OCI-LY7 (cell line): ENCODE measurements at regions not wholly inside any gene's neighbourhood (a gene's known extent, or its start where the extent isn't known, plus 50 kb on each side); places are given as distances from the start of the nearest gene placed in this dataset.

Source experiments
- BruUV-seq: library from RNA; stranded (reverse); fragments of 400-500 nt; replicated peaks from 2 replicates; lab custom pipeline; 2021; lab: Mats Ljungman, UMichigan
- CTCF ChIA-PET: fragments of 300-600 bp; sonication (Branson Sonifier 250); formaldehyde crosslinking; loops from one replicate; lab custom pipeline; 2022; ENCODE audit warnings: antibody characterized with exemption; ENCODE audit not compliant: unreplicated experiment; lab: Charles Lee
- POLR2A ChIA-PET: fragments of 300-600 bp; sonication (Branson Sonifier 250); formaldehyde crosslinking; loops from one replicate; lab custom pipeline; 2022; ENCODE audit warnings: antibody characterized with exemption; lab: Charles Lee
- DNase-seq: peaks from one replicate; pipeline ENCODE4 v3.0.0-alpha.2; 2015; ENCODE audit warnings: low spot score
- H2AFZ ChIP-seq: fragments of 200-600 bp; sonication (generic), shearing (Covaris generic); 2 replicates; pipeline ENCODE4 v1.6.1; 2014; ENCODE audit warnings: mild to moderate bottlenecking, antibody characterized with exemption, low read length, moderate library complexity
- H3K27ac ChIP-seq: fragments of 200-600 bp; sonication (generic); 2 replicates; pipeline ENCODE4 v1.5.1; 2014; ENCODE audit warnings: mixed run types, low read depth, mild to moderate bottlenecking, moderate library complexity, low read length, inconsistent platforms; ENCODE audit not compliant: poor library complexity, severe bottlenecking
- H3K36me3 ChIP-seq: fragments of 200-600 bp; sonication (generic); 2 replicates; pipeline ENCODE4 v1.6.1; 2014; ENCODE audit warnings: mild to moderate bottlenecking, antibody characterized with exemption, low read length, moderate library complexity, mixed read lengths; ENCODE audit not compliant: insufficient read depth
- H3K4me1 ChIP-seq: fragments of 200-600 bp; sonication (generic); 2 replicates; pipeline ENCODE4 v1.5.1; 2014; ENCODE audit warnings: mild to moderate bottlenecking, low read length; ENCODE audit not compliant: insufficient read depth, poor library complexity, severe bottlenecking
- H3K4me2 ChIP-seq: fragments of 200-600 bp; sonication (generic); 2 replicates; pipeline ENCODE4 v1.6.1; 2014; ENCODE audit warnings: mild to moderate bottlenecking, low read length
- H3K4me3 ChIP-seq: fragments of 200-600 bp; sonication (generic); 2 replicates; pipeline ENCODE4 v1.5.1; 2014; ENCODE audit warnings: mild to moderate bottlenecking, low read depth, low read length; ENCODE audit not compliant: poor library complexity, severe bottlenecking
- H3K79me2 ChIP-seq: fragments of 200-600 bp; sonication (generic); 2 replicates; pipeline ENCODE4 v1.6.1; 2016; ENCODE audit warnings: low read depth, mild to moderate bottlenecking, low read length, moderate library complexity, mixed read lengths; ENCODE audit not compliant: insufficient read depth
- H3K9me2 ChIP-seq: fragments of 200-600 bp; sonication (generic); 2 replicates; pipeline ENCODE4 v1.6.1; 2016; ENCODE audit warnings: mild to moderate bottlenecking, low read length, mixed read lengths; ENCODE audit not compliant: insufficient read depth
- H3K9me3 ChIP-seq: fragments of 200-600 bp; sonication (generic); 2 replicates; pipeline ENCODE4 v1.6.1; 2014; ENCODE audit warnings: mild to moderate bottlenecking, mixed run types, low read length, mixed read lengths
- H4K20me1 ChIP-seq: fragments of 200-600 bp; sonication (generic); 2 replicates; pipeline ENCODE4 v1.6.1; 2014; ENCODE audit warnings: mild to moderate bottlenecking, antibody characterized with exemption, low read length, moderate library complexity, mixed read lengths; ENCODE audit not compliant: insufficient read depth
- CTCF ChIP-seq: fragments of 200-600 bp; sonication (generic); conservative IDR thresholded peaks from 2 replicates; pipeline ENCODE4 v1.5.1; 2014; ENCODE audit warnings: mild to moderate bottlenecking, antibody characterized with exemption, low read length, moderate library complexity, mixed read lengths
- EZH2phosphoT487 ChIP-seq: fragments of 200-600 bp; sonication (generic); IDR thresholded peaks from 2 replicates; pipeline ENCODE4 v1.6.1; 2018; ENCODE audit warnings: low read depth, borderline replicate concordance, mild to moderate bottlenecking, mixed run types, antibody characterized with exemption, low read length, moderate library complexity, mixed read lengths
- intact Hi-C: fragments of 100-400 bp; cut with micrococcal nuclease; formaldehyde crosslinking; loops from one replicate; pipeline ENCODE4 v1.10.0; 2022; ENCODE audit not compliant: unreplicated experiment

- intact Hi-C loops, result no loop called here
- no TSS peak for BruUV-seq
- no peaks in the 10 kb centered on the region for H3K79me2 ChIP-seq
- no peak overlapping the region for H3K4me2 ChIP-seq
- DNase-seq, result no peak
- no peaks in the 10 kb centered on the region for H3K4me1 ChIP-seq
- H2AFZ ChIP-seq, result no peak overlapping the region
- no peaks in the 10 kb centered on the region for H3K36me3 ChIP-seq
- H4K20me1 ChIP-seq, result no peaks in the 10 kb centered on the region
- POLR2A ChIA-PET, result no interaction called here
- TF ChIP-seq EZH2phosphoT487 (no peak), CTCF (no peak)
- no peaks in the 10 kb centered on the region for H3K9me2 ChIP-seq
- CTCF ChIA-PET, result no interaction called here
- no peaks in the 10 kb centered on the region for H3K9me3 ChIP-seq
- H3K27ac ChIP-seq, result no peak overlapping the region
- no peak overlapping the region for H3K4me3 ChIP-seq
Measured at GRCh38 chr15:60138397-60138968, 134.4 kb downstream of the FOXB1 start.

DNA sequence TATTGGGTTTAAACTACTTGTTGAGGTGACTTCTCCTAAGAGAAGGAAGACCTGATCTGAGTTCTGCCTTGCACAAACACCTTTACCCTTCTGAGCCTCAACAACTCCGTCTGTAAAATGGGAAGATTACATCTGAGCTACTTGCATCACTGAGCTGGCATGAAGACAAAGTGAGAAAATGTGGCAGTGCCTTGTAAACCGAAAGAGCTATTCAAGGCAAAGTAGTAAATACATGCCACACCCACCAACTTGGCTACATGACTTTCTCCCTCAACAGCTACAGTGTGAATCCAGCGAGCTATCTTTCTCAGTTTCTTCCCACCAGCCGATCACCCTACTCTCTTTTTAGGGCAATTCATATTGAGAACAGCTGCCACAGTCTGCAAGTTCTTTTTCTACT is 148.3 kb downstream of the FOXB1 start:
- H3K4me2 ChIP-seq, result no peak overlapping the region
- H2AFZ ChIP-seq, result no peak overlapping the region
- no peak overlapping the region for H3K27ac ChIP-seq
- no peaks in the 10 kb centered on the region for H3K9me3 ChIP-seq
- DNase-seq, result no peak
- intact Hi-C loops, result no loop called here
- H3K79me2 ChIP-seq, result no peaks in the 10 kb centered on the region
- ChIA-PET POLR2A (interaction anchor here (0.5 to 1.5 kb wide), 3 partner anchors 10 to 637 kb away, joined by 3 to 5 read pairs (median 3); no protein-coding TSS in a partner anchor), CTCF (no interaction called here)
- no TSS peak for BruUV-seq
- no peaks in the 10 kb centered on the region for H3K36me3 ChIP-seq
- no peak overlapping the region for H3K4me3 ChIP-seq
- no peaks in the 10 kb centered on the region for H4K20me1 ChIP-seq
- H3K9me2 ChIP-seq, result no peaks in the 10 kb centered on the region
- H3K4me1 ChIP-seq, result no peaks in the 10 kb centered on the region
- TF ChIP-seq CTCF, result no peak
- TF ChIP-seq EZH2phosphoT487, result no peak

DNA sequence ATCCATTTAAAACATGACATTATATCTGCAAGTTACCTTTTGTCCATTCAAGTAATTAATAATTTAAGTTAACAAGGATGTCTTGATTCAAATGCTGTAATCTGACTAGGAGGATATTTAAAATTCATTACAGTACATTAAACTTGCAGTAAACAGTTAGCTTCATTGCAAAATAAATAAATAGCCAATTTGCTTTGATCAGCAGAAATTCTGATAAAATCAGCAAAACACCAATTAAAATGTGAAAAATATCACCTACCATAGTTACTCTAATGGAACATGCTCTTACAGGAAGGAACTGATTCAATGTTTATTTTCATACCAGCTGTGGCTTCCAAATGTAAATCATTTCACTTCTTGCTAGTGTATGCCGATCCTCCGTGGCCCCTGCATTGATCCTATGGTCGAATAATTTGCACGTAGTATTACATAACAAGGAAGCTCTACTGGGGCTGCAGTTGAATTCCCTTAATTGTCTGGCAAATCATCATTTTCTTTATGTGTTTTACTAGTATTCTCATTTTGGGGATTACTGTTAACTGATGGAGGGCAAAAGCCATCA is 150.7 kb downstream of the FOXB1 start:
- Histone ChIP-seq H3K9me2 (no peaks in the 10 kb centered on the region), H4K20me1 (no peaks in the 10 kb centered on the region), H3K4me3 (no peak overlapping the region), H3K4me1 (no peaks in the 10 kb centered on the region), H3K36me3 (no peaks in the 10 kb centered on the region), H3K79me2 (no peaks in the 10 kb centered on the region), H2AFZ (no peak overlapping the region), H3K4me2 (no peak overlapping the region), H3K27ac (no peak overlapping the region), H3K9me3 (no peaks in the 10 kb centered on the region)
- no peak for TF ChIP-seq CTCF
- TF ChIP-seq EZH2phosphoT487, result no peak
- POLR2A ChIA-PET, result no interaction called here
- intact Hi-C loops, result no loop called here
- no TSS peak for BruUV-seq
- DNase-seq, result no peak
- CTCF ChIA-PET, result no interaction called here
